HUES6 (cell line): ENCODE measurements at regions not wholly inside any gene's neighbourhood (a gene's known extent, or its start where the extent isn't known, plus 50 kb on each side); places are given as distances from the start of the nearest gene placed in this dataset.

Experiments used
- H3K27ac ChIP-seq: 2 replicates; pipeline ENCODE4 v1.7.0; 2013; ENCODE audit warnings: low read depth, mild to moderate bottlenecking, low read length, inconsistent platforms
- H3K27me3 ChIP-seq: 2 replicates; pipeline ENCODE4 v1.6.1; 2013; ENCODE audit warnings: low read length; ENCODE audit not compliant: control insufficient read depth, insufficient read depth
- H3K36me3 ChIP-seq: 2 replicates; pipeline ENCODE4 v1.6.1; 2013; ENCODE audit warnings: low read length; ENCODE audit not compliant: control insufficient read depth, insufficient read depth
- H3K4me1 ChIP-seq: 2 replicates; pipeline ENCODE4 v1.6.1; 2013; ENCODE audit warnings: low read length; ENCODE audit not compliant: control insufficient read depth, insufficient read depth
- H3K4me3 ChIP-seq: 2 replicates; pipeline ENCODE4 v1.5.1; 2013; ENCODE audit warnings: low read depth, low read length
- H3K9ac ChIP-seq: one replicate; pipeline ENCODE4 v1.6.1; 2013; ENCODE audit warnings: mild to moderate bottlenecking, low read length
- H3K9me3 ChIP-seq: 2 replicates; pipeline ENCODE4 v1.6.1; 2013; ENCODE audit warnings: low read depth, low read length; ENCODE audit not compliant: control insufficient read depth, insufficient read depth

DNA sequence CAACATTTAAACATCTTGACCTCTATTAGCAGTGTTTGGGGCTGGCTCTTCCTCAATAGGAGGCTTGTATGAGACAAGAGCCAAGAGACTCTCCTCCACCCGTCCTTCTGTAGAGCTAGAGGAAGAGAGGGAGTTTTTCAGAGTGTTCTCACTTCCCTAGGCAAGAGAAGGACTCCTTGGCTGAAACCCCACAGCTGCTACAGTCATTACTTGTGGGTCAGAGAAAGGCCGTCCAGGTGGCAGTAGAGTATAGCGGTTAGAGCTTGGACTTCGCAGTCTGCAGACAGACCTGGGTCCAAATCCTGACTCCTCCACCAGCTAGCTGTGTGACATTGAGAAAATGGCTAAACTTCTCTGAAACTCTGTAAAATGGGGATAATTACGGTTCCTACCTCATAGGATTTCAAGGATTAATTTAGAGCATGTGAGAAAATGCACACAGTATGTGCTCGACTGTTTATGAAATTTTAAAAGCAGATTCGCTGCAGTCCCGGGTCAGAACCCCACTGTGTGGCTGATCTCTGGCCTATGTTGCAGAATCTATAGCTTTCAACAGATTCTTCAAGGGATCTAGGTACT, 80.8 kb upstream of the ARAP3 start:
- no peaks in the 10 kb centered on the region for H3K9me3 ChIP-seq
- H3K27me3 ChIP-seq: peaks cover 29% of the 10 kb centered on the region
- H3K27ac ChIP-seq: no peak overlapping the region
- no peak overlapping the region for H3K9ac ChIP-seq
- no peaks in the 10 kb centered on the region for H3K36me3 ChIP-seq
- peaks cover 21% of the 10 kb centered on the region for H3K4me1 ChIP-seq
- no peak overlapping the region for H3K4me3 ChIP-seq

DNA sequence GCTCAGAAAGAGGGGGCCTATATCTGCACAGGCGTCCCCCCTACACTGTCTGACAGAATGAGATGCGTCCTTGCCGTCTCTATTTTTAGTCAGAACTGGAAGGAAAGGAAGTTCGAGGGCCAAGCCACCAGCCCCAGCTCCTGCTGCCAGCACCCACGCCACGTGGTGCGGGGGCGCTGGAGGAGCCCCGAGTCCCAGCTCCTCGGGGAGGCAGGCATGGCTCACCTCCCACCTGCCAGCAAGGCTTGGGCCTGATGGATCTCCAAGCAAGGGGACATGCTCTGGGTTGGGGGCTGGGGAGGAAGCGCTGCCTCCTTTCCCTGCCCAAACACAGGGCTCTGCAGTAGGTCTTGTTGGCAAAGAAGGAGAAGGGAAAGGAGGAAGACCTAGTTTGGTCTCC, 80.3 kb upstream of the ARAP3 start:
- peaks cover 33% of the 10 kb centered on the region for H3K27me3 ChIP-seq
- peaks cover 27% of the 10 kb centered on the region for H3K4me1 ChIP-seq
- H3K9me3 ChIP-seq: no peaks in the 10 kb centered on the region
- no peak overlapping the region for H3K9ac ChIP-seq
- no peaks in the 10 kb centered on the region for H3K36me3 ChIP-seq
- H3K4me3 ChIP-seq: no peak overlapping the region
- no peak overlapping the region for H3K27ac ChIP-seq

DNA sequence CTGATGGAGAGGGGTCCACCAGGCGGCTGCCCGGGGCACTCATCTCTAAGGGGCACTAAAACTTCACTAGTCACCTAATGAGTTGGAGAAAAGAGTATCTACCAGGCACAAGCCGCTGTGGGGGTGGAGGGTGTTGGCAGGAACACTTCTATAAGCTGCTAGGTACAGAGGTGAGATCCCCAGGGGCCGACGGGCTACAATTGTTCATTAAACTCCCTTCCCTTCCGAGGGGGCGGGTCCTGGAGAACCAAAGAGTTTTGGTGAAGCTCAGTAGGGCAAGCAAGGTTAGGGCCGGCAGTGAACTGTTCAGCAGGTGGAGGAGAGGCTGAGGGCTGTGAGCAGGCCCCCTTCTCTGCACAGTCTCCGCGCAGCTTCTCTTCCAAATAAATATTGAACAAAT, 78.7 kb upstream of the ARAP3 start:
- Histone ChIP-seq H3K4me1 (peaks cover 30% of the 10 kb centered on the region), H3K27ac (no peak overlapping the region), H3K4me3 (no peak overlapping the region), H3K9ac (no peak overlapping the region), H3K9me3 (no peaks in the 10 kb centered on the region), H3K27me3 (peaks cover 33% of the 10 kb centered on the region), H3K36me3 (no peaks in the 10 kb centered on the region)

DNA sequence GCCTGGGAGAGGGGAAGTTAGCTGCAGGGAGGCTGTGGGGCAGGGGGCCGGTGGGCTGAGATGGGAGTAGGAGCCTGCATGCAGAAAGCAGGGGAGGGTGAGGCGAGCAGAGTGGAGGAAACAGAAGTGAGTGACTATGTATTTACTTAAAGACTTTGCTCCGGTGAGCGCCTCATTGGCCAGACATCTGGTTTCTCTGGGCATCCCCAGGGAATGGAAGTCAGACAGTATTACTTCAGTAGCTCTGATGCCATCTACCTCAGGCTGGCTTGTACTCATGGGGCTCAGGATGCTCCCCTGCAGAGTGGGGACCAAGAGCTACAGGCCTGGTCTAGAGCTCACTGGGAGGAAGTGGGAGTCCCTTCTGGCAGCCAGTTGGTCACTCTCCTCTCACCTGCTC, 78.2 kb upstream of the ARAP3 start:
- peaks cover 37% of the 10 kb centered on the region for H3K27me3 ChIP-seq

DNA sequence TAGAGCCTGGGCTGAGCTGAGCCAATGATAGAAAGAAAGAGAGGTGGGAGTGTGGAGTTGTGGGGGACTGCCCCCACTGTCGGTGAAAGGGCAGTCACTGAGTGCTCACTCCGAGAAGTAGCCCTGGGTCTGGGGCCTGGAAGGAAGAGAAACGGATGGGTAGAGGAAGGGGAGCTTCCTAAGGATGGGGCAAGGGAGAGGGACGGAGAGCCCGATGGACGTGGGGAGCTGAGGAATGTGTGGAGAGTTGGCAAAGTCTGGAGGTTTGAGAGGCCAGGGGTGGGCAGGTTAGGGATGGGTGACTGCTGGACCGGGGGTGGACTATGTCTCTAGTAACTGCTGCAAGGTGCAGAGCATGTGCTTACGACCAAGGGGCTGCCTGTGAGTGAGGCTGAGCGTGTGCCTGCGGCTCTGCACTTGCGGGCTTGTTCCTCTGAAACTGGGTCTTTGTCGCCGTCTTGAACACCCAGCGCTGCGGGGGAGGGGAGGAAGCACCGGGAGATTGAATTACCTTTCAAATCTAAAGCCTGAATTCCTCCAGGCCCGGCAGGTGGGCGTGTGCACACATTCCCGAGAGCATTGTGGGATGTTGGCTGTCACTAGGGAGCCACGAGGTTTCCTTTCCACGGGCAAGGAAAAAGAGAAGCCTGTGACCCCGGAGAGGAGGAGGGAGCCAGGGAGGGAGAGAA, 76.4 kb upstream of the ARAP3 start:
- H3K27me3 ChIP-seq: peaks cover 51% of the 10 kb centered on the region
- H3K4me1 ChIP-seq: peaks cover 30% of the 10 kb centered on the region
- no peaks in the 10 kb centered on the region for H3K36me3 ChIP-seq
- H3K9ac ChIP-seq: no peak overlapping the region
- peak overlapping the region; percentile 52 for H3K4me3 ChIP-seq
- H3K27ac ChIP-seq: no peak overlapping the region
- H3K9me3 ChIP-seq: no peaks in the 10 kb centered on the region

More for the DNA sequence above, 78.2 kb upstream of the ARAP3 start:
- Histone ChIP-seq H3K4me1 (peaks cover 30% of the 10 kb centered on the region), H3K4me3 (no peak overlapping the region), H3K27ac (no peak overlapping the region), H3K9ac (no peak overlapping the region), H3K9me3 (no peaks in the 10 kb centered on the region), H3K36me3 (no peaks in the 10 kb centered on the region)

DNA sequence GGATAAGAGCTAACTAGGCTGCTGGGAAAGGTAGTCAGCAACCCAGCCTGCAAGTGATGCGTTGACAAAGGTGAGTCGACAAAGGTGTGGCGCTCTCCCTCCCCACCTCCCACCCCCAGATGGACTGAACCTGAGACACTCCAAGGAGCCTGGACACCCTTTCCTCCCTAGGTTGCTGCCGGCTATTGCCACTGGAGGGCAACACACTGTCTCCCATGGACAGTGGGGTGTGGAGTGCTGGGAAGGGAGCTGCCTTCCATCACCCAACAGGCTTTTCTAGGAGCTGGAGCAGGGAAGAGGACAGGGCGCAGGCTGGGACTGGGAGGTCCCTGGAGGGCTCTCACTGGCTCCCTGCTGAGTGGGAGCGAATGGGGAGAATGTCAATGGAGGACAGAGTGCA, 75.4 kb upstream of the ARAP3 start:
- Histone ChIP-seq H3K9me3 (no peaks in the 10 kb centered on the region), H3K9ac (no peak overlapping the region), H3K4me3 (no peak overlapping the region), H3K36me3 (no peaks in the 10 kb centered on the region), H3K4me1 (peaks cover 30% of the 10 kb centered on the region), H3K27me3 (peaks cover 57% of the 10 kb centered on the region), H3K27ac (no peak overlapping the region)

DNA sequence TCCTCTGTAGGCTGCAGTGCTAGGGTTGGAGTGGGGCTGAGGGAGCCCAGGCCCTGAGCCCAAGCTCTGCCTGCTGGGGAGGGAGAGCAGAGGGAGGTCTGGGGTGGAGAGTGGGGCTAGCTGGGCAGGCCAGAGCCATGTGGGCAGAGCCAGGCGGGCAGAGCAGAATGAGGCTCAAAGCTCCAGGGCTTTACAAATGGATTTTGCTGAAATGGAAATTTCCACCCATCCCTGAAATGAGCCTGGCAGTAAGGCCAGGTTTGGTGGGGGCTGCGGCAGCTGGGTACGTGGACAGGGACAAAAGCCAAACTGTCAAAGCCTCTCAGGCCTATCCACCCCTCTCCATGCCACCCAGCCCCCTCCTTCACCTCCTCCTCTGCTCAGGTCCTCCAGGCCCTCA, 74.2 kb upstream of the ARAP3 start:
- no peaks in the 10 kb centered on the region for H3K36me3 ChIP-seq
- peaks cover 62% of the 10 kb centered on the region for H3K27me3 ChIP-seq
- H3K4me1 ChIP-seq: peaks cover 30% of the 10 kb centered on the region
- H3K9me3 ChIP-seq: no peaks in the 10 kb centered on the region
- no peak overlapping the region for H3K27ac ChIP-seq
- no peak overlapping the region for H3K4me3 ChIP-seq
- no peak overlapping the region for H3K9ac ChIP-seq

DNA sequence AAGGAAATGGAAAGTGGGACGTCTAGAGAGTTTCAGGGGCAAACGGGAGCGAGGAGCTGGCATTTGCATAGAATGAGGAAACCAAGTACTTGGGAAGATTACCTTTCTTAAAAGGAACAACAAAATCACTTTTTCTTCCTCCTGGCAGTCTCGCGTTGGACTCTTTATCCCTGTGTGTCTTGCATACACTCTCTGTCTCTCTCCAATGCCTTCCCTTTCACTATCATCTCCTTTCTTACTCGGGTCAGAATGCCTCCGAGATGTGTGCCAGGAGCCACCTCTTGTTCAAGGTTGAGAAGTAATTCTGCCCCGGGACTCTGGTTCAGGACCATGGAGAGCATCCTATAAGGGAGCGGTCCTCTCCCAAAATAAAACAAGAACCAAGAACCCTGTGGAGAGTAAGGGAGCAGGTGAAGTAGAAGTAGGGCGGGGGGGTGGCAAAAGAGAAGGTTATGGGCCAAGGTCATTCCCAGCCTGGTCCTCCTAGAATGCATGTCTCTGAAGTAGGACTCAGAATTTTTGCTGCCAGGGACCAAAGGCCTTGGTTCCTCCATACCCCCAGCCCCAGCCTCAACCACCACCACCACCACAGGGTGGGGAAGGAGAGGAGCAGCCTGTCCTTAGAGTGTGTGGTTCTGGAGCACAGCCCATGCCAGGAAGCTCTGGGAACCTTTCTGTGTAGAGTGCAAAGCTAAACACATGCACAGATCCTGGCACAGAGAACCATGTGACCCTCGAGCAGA, 72.1 kb upstream of the ARAP3 start:
- Histone ChIP-seq H3K9me3 (no peaks in the 10 kb centered on the region), H3K4me1 (peaks cover 21% of the 10 kb centered on the region), H3K27me3 (peaks cover 79% of the 10 kb centered on the region), H3K9ac (no peak overlapping the region), H3K36me3 (no peaks in the 10 kb centered on the region), H3K4me3 (peak overlapping the region; percentile 8; the same call in 1 of the 2 replicates), H3K27ac (no peak overlapping the region)

DNA sequence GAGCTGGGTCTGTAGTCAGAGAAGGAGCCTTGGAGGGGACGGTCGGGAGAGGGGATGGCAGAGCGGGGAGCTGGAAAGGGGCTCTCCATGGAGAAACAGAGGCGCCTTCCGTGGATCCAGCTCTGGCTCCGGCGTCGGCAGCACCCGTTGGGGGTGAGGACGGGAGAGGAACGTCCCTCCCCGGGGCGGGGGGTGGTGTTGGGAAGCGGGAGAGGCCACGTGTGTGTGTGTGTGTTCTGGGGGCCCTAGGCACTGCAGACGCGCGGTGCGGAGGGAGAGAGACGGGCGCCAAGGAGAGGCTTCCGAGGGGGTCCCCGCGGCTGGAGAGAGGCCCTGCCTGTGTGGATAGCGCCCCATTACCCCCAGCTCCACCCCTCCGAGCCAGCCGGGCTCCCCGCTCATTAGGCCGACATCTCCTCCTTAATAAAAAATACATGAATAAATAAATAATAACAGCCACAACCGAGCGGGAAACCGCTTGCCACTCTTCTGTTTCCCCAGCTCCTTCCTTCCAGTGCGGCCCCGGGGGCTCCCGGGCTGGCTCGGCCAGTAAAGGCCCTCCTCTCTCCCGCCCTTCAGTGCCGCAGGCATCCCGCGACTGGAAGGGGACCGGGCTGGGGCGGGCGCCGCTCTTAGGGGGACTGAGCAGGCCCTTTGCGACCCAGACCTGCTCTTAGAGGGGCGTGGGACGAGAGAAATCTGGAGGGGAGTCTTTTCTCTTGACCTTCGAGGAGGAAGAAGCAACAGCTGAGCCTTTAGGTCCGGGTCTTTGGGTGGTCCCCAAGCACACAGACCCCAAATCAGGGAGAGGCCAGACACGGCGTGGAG, 71.3 kb upstream of the ARAP3 start:
- Histone ChIP-seq H3K9ac (no peak overlapping the region), H3K4me1 (peaks cover 13% of the 10 kb centered on the region), H3K36me3 (no peaks in the 10 kb centered on the region), H3K27me3 (peaks cover 79% of the 10 kb centered on the region), H3K4me3 (peak overlapping the region; percentile 8; the same call in 1 of the 2 replicates), H3K9me3 (no peaks in the 10 kb centered on the region), H3K27ac (no peak overlapping the region)

DNA sequence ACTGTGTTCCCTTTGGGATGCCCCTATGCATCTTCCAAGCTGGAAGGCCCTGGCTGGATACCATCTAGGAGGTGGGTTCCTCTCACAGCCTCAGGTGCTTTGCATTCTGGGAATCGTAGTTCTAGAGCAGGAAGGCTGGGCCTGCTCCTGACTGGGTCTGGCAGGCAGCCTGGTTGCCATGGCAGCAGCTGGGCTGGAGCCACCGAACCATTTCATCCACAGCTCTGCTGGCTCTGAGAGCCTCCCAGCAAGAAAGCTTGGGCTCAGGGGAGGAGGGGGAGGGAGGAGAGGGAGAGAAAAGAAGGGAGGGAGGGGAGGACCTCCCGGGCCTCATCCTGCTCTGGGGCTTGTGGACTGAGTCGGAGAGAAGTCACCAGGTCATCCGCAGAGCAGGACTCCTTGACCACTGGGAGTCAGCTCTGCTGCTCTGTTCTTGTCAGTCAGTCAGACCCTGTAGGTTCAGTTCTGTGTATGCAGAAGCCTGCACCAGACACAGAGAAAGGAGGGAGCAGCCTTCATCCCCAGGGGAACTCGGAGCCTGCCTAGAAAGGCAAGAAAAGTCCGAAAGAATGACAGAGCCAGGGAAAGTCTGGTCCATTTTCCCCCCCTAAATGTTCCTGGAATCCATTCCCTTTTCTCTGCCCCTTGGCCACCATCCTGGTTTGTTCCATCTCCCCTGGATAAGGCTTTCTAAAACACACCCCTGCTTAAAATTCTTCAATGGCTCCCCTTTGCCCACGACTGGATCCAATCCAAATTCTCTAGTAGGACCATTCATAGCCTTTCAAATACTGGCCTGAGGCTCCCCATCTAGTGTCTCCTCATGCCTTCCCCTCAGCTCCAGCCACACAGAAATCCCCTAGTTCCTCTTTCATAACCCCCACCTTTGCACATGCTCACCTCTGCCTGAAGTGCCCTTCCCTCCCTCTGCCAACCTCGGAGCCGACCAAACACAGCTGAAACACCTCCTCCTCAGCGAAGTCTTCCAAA, 65.4 kb upstream of the ARAP3 start:
- Histone ChIP-seq H3K27ac (no peak overlapping the region), H3K4me1 (no peaks in the 10 kb centered on the region; the same call in 1 of the 2 replicates), H3K36me3 (no peaks in the 10 kb centered on the region), H3K27me3 (peaks cover 45% of the 10 kb centered on the region), H3K9ac (no peak overlapping the region), H3K4me3 (no peak overlapping the region), H3K9me3 (no peaks in the 10 kb centered on the region)
